Suppressor macrophage treated with lipopolysaccharide for 1 hour (primary cell): ENCODE measurements at regions not wholly inside any gene's neighbourhood (a gene's known extent, or its start where the extent isn't known, plus 50 kb on each side); places are given as distances from the start of the nearest gene placed in this dataset.

Experiments
- DNase-seq, 3 donors: peaks; one replicate each; pipeline ENCODE4 v3.0.0-alpha.2; 2020 to 2022

- DNase-seq: no peak
Observed at GRCh38 chr1:168386492-168386891, 105.8 kb downstream of the TBX19 start.

- DNase-seq: no peak
Observed at GRCh38 chr1:168381850-168382249, 101.2 kb downstream of the TBX19 start.

- DNase-seq: no peak
Observed at GRCh38 chr1:168380945-168381344, 100.3 kb downstream of the TBX19 start.

- no peak for DNase-seq
Observed at GRCh38 chr1:168379104-168379860, 98.6 kb downstream of the TBX19 start.

- no peak for DNase-seq
Observed at GRCh38 chr1:168375566-168376300, 95.1 kb downstream of the TBX19 start.

GRCh38 chr1:168374566-168374965, 93.9 kb downstream of the TBX19 start:
- DNase-seq: no peak

GRCh38 chr1:168373869-168374268, 93.2 kb downstream of the TBX19 start:
- DNase-seq: no peak

- DNase-seq: no peak
Observed at GRCh38 chr1:168372861-168373371, 92.2 kb downstream of the TBX19 start.

GRCh38 chr1:168372307-168372706, 91.6 kb downstream of the TBX19 start:
- no peak for DNase-seq

- DNase-seq: no peak
Observed at GRCh38 chr1:168371477-168371876, 90.8 kb downstream of the TBX19 start.

- no peak for DNase-seq
Observed at GRCh38 chr1:168370586-168370985, 89.9 kb downstream of the TBX19 start.

GRCh38 chr1:168369655-168370054, 89.0 kb downstream of the TBX19 start:
- no peak for DNase-seq

- DNase-seq: no peak
Observed at GRCh38 chr1:168368131-168368530, 87.5 kb downstream of the TBX19 start.

GRCh38 chr1:168365719-168366479, 85.2 kb downstream of the TBX19 start:
- DNase-seq: no peak
